Calu3 (cell line): ENCODE measurements at regions not wholly inside any gene's neighbourhood (a gene's known extent, or its start where the extent isn't known, plus 50 kb on each side); places are given as distances from the start of the nearest gene placed in this dataset.
"Not testable (repeated sequence)": the region's sequence is repeated elsewhere in the genome, so short reads cannot be mapped to it uniquely, and the experiment has no call there.

Experiments used
- BruUV-seq: library from RNA; stranded (reverse); fragments of 400-500 nt; replicated peaks from 2 replicates; lab custom pipeline; 2021; lab: Mats Ljungman, UMichigan
- CTCF ChIA-PET: fragments of 300-600 bp; sonication (Branson Sonifier 250); formaldehyde crosslinking; loops from one replicate; lab custom pipeline; 2022; ENCODE audit warnings: antibody characterized with exemption; lab: Charles Lee
- DNase-seq: peaks from one replicate; pipeline ENCODE4 v3.0.0; 2022
- H3K27ac Mint-ChIP-seq: one replicate; pipeline ENCODE4 v1.8.0; 2022; ENCODE audit warnings: mixed read lengths; ENCODE audit not compliant: unreplicated experiment
- H3K27me3 Mint-ChIP-seq: one replicate; pipeline ENCODE4 v1.8.0; 2022; ENCODE audit warnings: mixed read lengths; ENCODE audit not compliant: unreplicated experiment
- H3K36me3 Mint-ChIP-seq: one replicate; pipeline ENCODE4 v1.8.0; 2022; ENCODE audit warnings: mild to moderate bottlenecking, moderate library complexity, mixed read lengths; ENCODE audit not compliant: insufficient read depth, unreplicated experiment
- H3K4me1 Mint-ChIP-seq: one replicate; pipeline ENCODE4 v1.8.0; 2022; ENCODE audit warnings: mild to moderate bottlenecking, low read depth, mixed read lengths; ENCODE audit not compliant: unreplicated experiment
- H3K4me3 Mint-ChIP-seq: one replicate; pipeline ENCODE4 v1.8.0; 2022; ENCODE audit warnings: mild to moderate bottlenecking, low read depth, moderate library complexity, mixed read lengths; ENCODE audit not compliant: unreplicated experiment
- H3K9me3 Mint-ChIP-seq: one replicate; pipeline ENCODE4 v1.8.0; 2022; ENCODE audit warnings: low read depth, mixed read lengths; ENCODE audit not compliant: unreplicated experiment
- intact Hi-C: fragments of 100-400 bp; cut with micrococcal nuclease; formaldehyde crosslinking; loops from one replicate; pipeline ENCODE4 v1.10.0; 2022; ENCODE audit not compliant: unreplicated experiment
- TF ChIP-seq, protein P1 (sequence below): fragments of 200-600 bp; IDR thresholded peaks from one replicate; pipeline ENCODE4 v1.8.0; 2022; ENCODE audit warnings: antibody characterized with exemption; ENCODE audit not compliant: unreplicated experiment

DNA sequence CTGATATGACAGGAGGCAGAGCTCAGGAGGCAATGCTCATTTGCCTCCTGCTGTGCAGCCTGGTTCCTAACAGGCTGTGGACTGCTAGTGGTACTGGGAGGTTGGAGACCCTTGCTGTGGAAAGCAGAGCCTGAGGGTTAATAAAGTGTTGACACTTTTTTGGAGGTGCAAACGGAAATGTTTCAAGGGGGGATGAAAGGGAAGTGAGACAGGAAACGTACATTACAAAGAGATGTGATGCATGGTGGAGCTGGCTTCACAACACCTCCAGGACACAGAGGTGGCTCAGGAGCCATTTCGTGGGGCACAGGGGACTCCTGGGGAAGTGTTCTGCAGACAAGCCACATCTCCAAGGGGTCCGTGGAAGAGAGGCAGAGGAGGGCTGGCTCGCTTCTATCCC, 137.6 kb upstream of the SVIL start:
- intact Hi-C loops = no loop called here

DNA sequence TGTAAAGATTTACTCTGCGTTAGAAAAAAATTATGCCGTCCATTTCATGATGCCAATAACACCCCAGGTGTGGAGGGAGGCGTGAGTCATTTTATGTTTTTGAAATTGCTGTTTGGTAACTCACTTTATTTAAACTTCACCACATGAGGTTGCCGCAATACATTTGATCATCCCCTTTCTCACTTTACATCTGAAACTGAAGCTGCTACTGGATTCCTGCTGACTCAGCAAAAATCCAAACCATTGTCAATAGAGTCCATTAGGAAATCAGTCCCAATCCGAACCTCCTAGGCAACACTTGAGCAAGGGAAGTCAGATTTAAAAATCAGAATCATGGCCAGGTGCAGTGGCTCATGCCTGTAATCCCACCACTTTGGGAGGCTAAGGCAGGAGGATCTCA, 136.6 kb upstream of the SVIL start:
- Mint-ChIP-seq H3K27me3 (no peaks in the 10 kb centered on the region), H3K36me3 (peaks cover 7% of the 10 kb centered on the region), H3K4me3 (no peak overlapping the region), H3K9me3 (no peaks in the 10 kb centered on the region), H3K4me1 (peaks cover 18% of the 10 kb centered on the region), H3K27ac (no peak overlapping the region)
- intact Hi-C loops = no loop called here
- CTCF ChIA-PET = interaction anchor here (0.6 kb wide), 1 partner anchor 168 kb away, joined by 3 read pairs; no protein-coding TSS in a partner anchor
- DNase-seq = no peak
- no TSS peak for BruUV-seq
- TF ChIP-seq, protein P1, sequence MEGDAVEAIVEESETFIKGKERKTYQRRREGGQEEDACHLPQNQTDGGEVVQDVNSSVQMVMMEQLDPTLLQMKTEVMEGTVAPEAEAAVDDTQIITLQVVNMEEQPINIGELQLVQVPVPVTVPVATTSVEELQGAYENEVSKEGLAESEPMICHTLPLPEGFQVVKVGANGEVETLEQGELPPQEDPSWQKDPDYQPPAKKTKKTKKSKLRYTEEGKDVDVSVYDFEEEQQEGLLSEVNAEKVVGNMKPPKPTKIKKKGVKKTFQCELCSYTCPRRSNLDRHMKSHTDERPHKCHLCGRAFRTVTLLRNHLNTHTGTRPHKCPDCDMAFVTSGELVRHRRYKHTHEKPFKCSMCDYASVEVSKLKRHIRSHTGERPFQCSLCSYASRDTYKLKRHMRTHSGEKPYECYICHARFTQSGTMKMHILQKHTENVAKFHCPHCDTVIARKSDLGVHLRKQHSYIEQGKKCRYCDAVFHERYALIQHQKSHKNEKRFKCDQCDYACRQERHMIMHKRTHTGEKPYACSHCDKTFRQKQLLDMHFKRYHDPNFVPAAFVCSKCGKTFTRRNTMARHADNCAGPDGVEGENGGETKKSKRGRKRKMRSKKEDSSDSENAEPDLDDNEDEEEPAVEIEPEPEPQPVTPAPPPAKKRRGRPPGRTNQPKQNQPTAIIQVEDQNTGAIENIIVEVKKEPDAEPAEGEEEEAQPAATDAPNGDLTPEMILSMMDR = no peak

More for the DNA sequence above, 137.6 kb upstream of the SVIL start:
- Mint-ChIP-seq H3K27ac (peak overlapping the region; percentile 90), H3K4me1 (peaks cover 18% of the 10 kb centered on the region), H3K9me3 (no peaks in the 10 kb centered on the region), H3K4me3 (peak overlapping the region; percentile 35), H3K36me3 (peaks cover 7% of the 10 kb centered on the region), H3K27me3 (no peaks in the 10 kb centered on the region)
- TF ChIP-seq, protein P1 = no peak
- CTCF ChIA-PET = interaction anchor here (0.7 to 1.2 kb wide), 3 partner anchors 12 to 144 kb away, joined by 3 to 5 read pairs (median 4); no protein-coding TSS in a partner anchor
- DNase-seq = no peak
- BruUV-seq = no TSS peak

DNA sequence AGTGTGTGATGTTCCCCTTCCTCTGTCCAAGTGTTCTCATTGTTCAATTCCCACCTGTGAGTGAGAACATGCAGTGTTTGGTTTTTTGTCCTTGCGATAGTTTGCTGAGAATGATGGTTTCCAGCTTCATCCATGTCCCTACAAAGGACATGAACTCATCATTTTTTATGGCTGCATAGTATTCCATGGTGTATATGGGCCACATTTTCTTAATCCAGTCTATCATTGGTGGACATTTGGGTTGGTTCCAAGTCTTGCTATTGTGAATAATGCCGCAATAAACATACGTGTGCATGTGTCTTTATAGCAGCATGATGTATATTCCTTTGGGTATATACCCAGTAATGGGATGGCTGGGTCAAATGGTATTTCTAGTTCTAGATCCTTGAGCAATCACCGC, 134.5 kb upstream of the SVIL start:
- peaks cover 18% of the 10 kb centered on the region for H3K4me1 Mint-ChIP-seq
- H3K9me3 Mint-ChIP-seq, CTCF ChIA-PET, intact Hi-C loops, H3K27me3 Mint-ChIP-seq, BruUV-seq, DNase-seq, H3K36me3 Mint-ChIP-seq, H3K4me3 Mint-ChIP-seq, H3K27ac Mint-ChIP-seq: not testable (repeated sequence)

DNA sequence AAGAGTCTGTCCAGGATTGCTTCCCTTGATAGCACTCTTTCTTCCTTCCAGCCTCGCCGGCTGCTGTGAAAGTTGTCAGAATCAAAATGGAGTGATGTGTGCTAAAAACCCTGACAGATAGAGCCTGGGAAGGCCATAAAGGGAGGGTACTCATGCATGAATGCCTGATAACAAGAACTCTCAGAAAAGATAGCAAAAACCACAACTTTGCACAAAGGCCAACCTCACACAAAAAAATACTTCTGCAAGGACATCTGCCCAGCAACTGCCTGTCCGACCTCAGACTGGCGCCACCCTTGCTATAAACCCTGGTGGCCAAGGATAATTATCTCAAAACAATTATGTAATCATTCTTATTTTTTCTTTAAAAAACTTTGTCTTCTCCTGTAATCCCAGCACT, 133.2 kb upstream of the SVIL start:
- H3K4me1 Mint-ChIP-seq = peaks cover 11% of the 10 kb centered on the region
- CTCF ChIA-PET = no interaction called here
- no peaks in the 10 kb centered on the region for H3K27me3 Mint-ChIP-seq

DNA sequence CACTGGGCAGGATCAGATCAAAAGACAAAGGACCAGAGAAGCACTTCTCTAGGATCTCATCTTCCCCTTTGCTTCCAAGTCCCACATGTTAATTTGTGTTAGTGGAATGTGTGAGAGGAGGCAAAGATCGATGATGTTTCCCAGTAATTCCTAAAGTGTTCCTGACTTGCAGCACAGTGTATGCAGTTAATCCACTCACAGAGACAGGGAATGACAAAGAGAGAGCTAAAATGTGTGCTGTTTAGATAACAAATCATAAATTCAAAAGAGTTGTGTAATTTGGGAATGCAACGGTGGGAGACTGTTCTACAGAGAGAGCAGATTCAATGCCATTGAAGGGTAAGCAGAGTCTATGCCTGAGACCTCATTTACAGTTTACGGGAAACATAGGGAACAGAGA, 132.0 kb upstream of the SVIL start:
- no TSS peak for BruUV-seq
- no peak overlapping the region for H3K27ac Mint-ChIP-seq
- no peak for DNase-seq
- no peaks in the 10 kb centered on the region for H3K9me3 Mint-ChIP-seq
- intact Hi-C loops = no loop called here
- CTCF ChIA-PET = no interaction called here
- TF ChIP-seq, protein P1 = no peak
- H3K27me3 Mint-ChIP-seq = no peaks in the 10 kb centered on the region
- no peaks in the 10 kb centered on the region for H3K36me3 Mint-ChIP-seq
- H3K4me3 Mint-ChIP-seq = no peak overlapping the region
- H3K4me1 Mint-ChIP-seq = no peaks in the 10 kb centered on the region

More for the DNA sequence above, 133.2 kb upstream of the SVIL start:
- no peak for DNase-seq
- intact Hi-C loops = no loop called here
- TF ChIP-seq, protein P1 = no peak
- Mint-ChIP-seq H3K9me3 (no peaks in the 10 kb centered on the region), H3K4me3 (no peak overlapping the region), H3K36me3 (peaks cover 6% of the 10 kb centered on the region), H3K27ac (no peak overlapping the region)
- BruUV-seq = no TSS peak
